ENCODE measurements at regions not wholly inside any gene's neighbourhood (a gene's known extent, or its start where the extent isn't known, plus 50 kb on each side); places are given as distances from the start of the nearest gene placed in this dataset.

- TF ChIP-seq CTCF (IDR thresholded peaks at IDR 0.05; ENCODE audit: low read depth, low read length, poor library complexity, severe bottlenecking) (no peak), EZH2phosphoT487 (IDR thresholded peaks at IDR 0.05; ENCODE audit: borderline replicate concordance, low read length) (no peak)
- no peaks in the 10 kb centered on the region for H3K9me3 ChIP-seq (ENCODE audit: control insufficient read depth, insufficient read depth, low read length)
These were observed 1597.7 kb upstream of the PRR20A start for GRCh38 chr13:55543053-55543452.

GRCh38 chr13:55550624-55551023, 1590.1 kb upstream of the PRR20A start:
- TF ChIP-seq CTCF (IDR thresholded peaks at IDR 0.05; ENCODE audit: low read depth, low read length, poor library complexity, severe bottlenecking) = no peak
- no peak for TF ChIP-seq EZH2phosphoT487 (IDR thresholded peaks at IDR 0.05; ENCODE audit: borderline replicate concordance, low read length)
- no peaks in the 10 kb centered on the region for H3K9me2 ChIP-seq (replicated peaks; ENCODE audit: control insufficient read depth, low read length)
- H3K27me3 ChIP-seq (ENCODE audit: control insufficient read depth, low read length) = no peaks in the 10 kb centered on the region
- H3K4me2 ChIP-seq (ENCODE audit: low read length) = no peak overlapping the region
- H3K4me1 ChIP-seq (ENCODE audit: control insufficient read depth, low read length) = no peaks in the 10 kb centered on the region
- H3F3A ChIP-seq (ENCODE audit: control insufficient read depth, insufficient read depth) = no peaks in the 10 kb centered on the region
- H3K4me3 ChIP-seq (ENCODE audit: low read length) = no peak overlapping the region
- H4K20me1 ChIP-seq (ENCODE audit: control insufficient read depth, insufficient read depth, low read depth, low read length) = no peaks in the 10 kb centered on the region
- no peaks in the 10 kb centered on the region for H3K79me2 ChIP-seq (ENCODE audit: control insufficient read depth, low read length)
- H3K9me3 ChIP-seq (ENCODE audit: control insufficient read depth, insufficient read depth, low read length) = no peaks in the 10 kb centered on the region
- H3K36me3 ChIP-seq (ENCODE audit: control insufficient read depth, low read length) = no peaks in the 10 kb centered on the region
- H3K27ac ChIP-seq (ENCODE audit: low read depth, low read length) = no peak overlapping the region

More at GRCh38 chr13:55543053-55543452, 1597.7 kb upstream of the PRR20A start:
- Histone ChIP-seq H3K4me1 (ENCODE audit: control insufficient read depth, low read length) (no peaks in the 10 kb centered on the region), H4K20me1 (ENCODE audit: control insufficient read depth, insufficient read depth, low read depth, low read length) (no peaks in the 10 kb centered on the region), H3K79me2 (ENCODE audit: control insufficient read depth, low read length) (no peaks in the 10 kb centered on the region), H3K36me3 (ENCODE audit: control insufficient read depth, low read length) (no peaks in the 10 kb centered on the region), H3K4me3 (ENCODE audit: low read length) (no peak overlapping the region), H3F3A (ENCODE audit: control insufficient read depth, insufficient read depth) (no peaks in the 10 kb centered on the region), H3K9me2 (replicated peaks; ENCODE audit: control insufficient read depth, low read length) (no peaks in the 10 kb centered on the region), H3K27ac (ENCODE audit: low read depth, low read length) (no peak overlapping the region), H3K4me2 (ENCODE audit: low read length) (no peak overlapping the region), H3K27me3 (ENCODE audit: control insufficient read depth, low read length) (no peaks in the 10 kb centered on the region)

- Histone ChIP-seq H3F3A (ENCODE audit: control insufficient read depth, insufficient read depth) (no peaks in the 10 kb centered on the region), H3K27me3 (ENCODE audit: control insufficient read depth, low read length) (no peaks in the 10 kb centered on the region), H3K79me2 (ENCODE audit: control insufficient read depth, low read length) (no peaks in the 10 kb centered on the region), H4K20me1 (ENCODE audit: control insufficient read depth, insufficient read depth, low read depth, low read length) (no peaks in the 10 kb centered on the region), H3K27ac (ENCODE audit: low read depth, low read length) (no peak overlapping the region), H3K4me3 (ENCODE audit: low read length) (no peak overlapping the region), H3K9me3 (ENCODE audit: control insufficient read depth, insufficient read depth, low read length) (no peaks in the 10 kb centered on the region), H3K4me2 (ENCODE audit: low read length) (no peak overlapping the region), H3K4me1 (ENCODE audit: control insufficient read depth, low read length) (no peaks in the 10 kb centered on the region), H3K9me2 (replicated peaks; ENCODE audit: control insufficient read depth, low read length) (no peaks in the 10 kb centered on the region), H3K36me3 (ENCODE audit: control insufficient read depth, low read length) (no peaks in the 10 kb centered on the region)
- TF ChIP-seq EZH2phosphoT487 (IDR thresholded peaks at IDR 0.05; ENCODE audit: borderline replicate concordance, low read length) (no peak), CTCF (IDR thresholded peaks at IDR 0.05; ENCODE audit: low read depth, low read length, poor library complexity, severe bottlenecking) (no peak)
These were observed 1587.0 kb upstream of the PRR20A start for GRCh38 chr13:55553701-55554100.

- H3K27ac ChIP-seq (ENCODE audit: low read depth, low read length) = no peak overlapping the region
- no peak overlapping the region for H3K4me2 ChIP-seq (ENCODE audit: low read length)
- H3K4me1 ChIP-seq (ENCODE audit: control insufficient read depth, low read length) = no peaks in the 10 kb centered on the region
- H4K20me1 ChIP-seq (ENCODE audit: control insufficient read depth, insufficient read depth, low read depth, low read length) = no peaks in the 10 kb centered on the region
- H3F3A ChIP-seq (ENCODE audit: control insufficient read depth, insufficient read depth) = no peaks in the 10 kb centered on the region
- no peaks in the 10 kb centered on the region for H3K36me3 ChIP-seq (ENCODE audit: control insufficient read depth, low read length)
- no peak overlapping the region for H3K4me3 ChIP-seq (ENCODE audit: low read length)
- no peaks in the 10 kb centered on the region for H3K79me2 ChIP-seq (ENCODE audit: control insufficient read depth, low read length)
- no peaks in the 10 kb centered on the region for H3K9me3 ChIP-seq (ENCODE audit: control insufficient read depth, insufficient read depth, low read length)
- TF ChIP-seq EZH2phosphoT487 (IDR thresholded peaks at IDR 0.05; ENCODE audit: borderline replicate concordance, low read length) (no peak), CTCF (IDR thresholded peaks at IDR 0.05; ENCODE audit: low read depth, low read length, poor library complexity, severe bottlenecking) (no peak)
- no peaks in the 10 kb centered on the region for H3K9me2 ChIP-seq (replicated peaks; ENCODE audit: control insufficient read depth, low read length)
- no peaks in the 10 kb centered on the region for H3K27me3 ChIP-seq (ENCODE audit: control insufficient read depth, low read length)
These were observed 1586.0 kb upstream of the PRR20A start for GRCh38 chr13:55554741-55555140.
